Eye (tissue), 1 donor: ENCODE measurements at regions not wholly inside any gene's neighbourhood (a gene's known extent, or its start where the extent isn't known, plus 50 kb on each side); places are given as distances from the start of the nearest gene placed in this dataset.
A peak's percentile ranks its signal among the peaks of the same experiment; 100 is the strongest.

ENCODE experiments used
- DNase-seq: peaks from one replicate; pipeline ENCODE4 v3.0.0-alpha.2; 2015

- DNase-seq, result peak; percentile 40
Observed at GRCh38 chr20:6886065-6886729, 118.7 kb downstream of the BMP2 start.

- DNase-seq, result no peak
Observed at GRCh38 chr20:6887966-6888365, 120.5 kb downstream of the BMP2 start.

- no peak for DNase-seq
Observed at GRCh38 chr20:6888736-6889395, 121.4 kb downstream of the BMP2 start.

GRCh38 chr20:6892724-6893123 is 125.2 kb downstream of the BMP2 start:
- no peak for DNase-seq

- DNase-seq, result peak; percentile 30
Observed at GRCh38 chr20:6898928-6899327, 131.4 kb downstream of the BMP2 start.

- no peak for DNase-seq
Observed at GRCh38 chr20:6906871-6907270, 139.4 kb downstream of the BMP2 start.

GRCh38 chr20:6908673-6909072 is 141.2 kb downstream of the BMP2 start:
- no peak for DNase-seq

GRCh38 chr20:6909608-6910007 is 142.1 kb downstream of the BMP2 start:
- DNase-seq, result no peak

- no peak for DNase-seq
Observed at GRCh38 chr20:6914986-6915385, 147.5 kb downstream of the BMP2 start.

GRCh38 chr20:6916938-6917337 is 149.5 kb downstream of the BMP2 start:
- no peak for DNase-seq

GRCh38 chr20:6919792-6920468 is 152.4 kb downstream of the BMP2 start:
- peak; percentile 64 for DNase-seq

GRCh38 chr20:6920991-6921613 is 153.6 kb downstream of the BMP2 start:
- peak; percentile 61 for DNase-seq

GRCh38 chr20:6921717-6922386 is 154.4 kb downstream of the BMP2 start:
- peak; percentile 28 for DNase-seq

GRCh38 chr20:6924681-6925080 is 157.2 kb downstream of the BMP2 start:
- no peak for DNase-seq

- no peak for DNase-seq
Observed at GRCh38 chr20:6925744-6926278, 158.3 kb downstream of the BMP2 start.

- DNase-seq, result peak; percentile 33
Observed at GRCh38 chr20:6940048-6940447, 172.6 kb downstream of the BMP2 start.

- no peak for DNase-seq
Observed at GRCh38 chr20:6940876-6941275, 173.4 kb downstream of the BMP2 start.

- DNase-seq, result no peak
Observed at GRCh38 chr20:6941571-6941970, 174.1 kb downstream of the BMP2 start.

- DNase-seq, result no peak
Observed at GRCh38 chr20:6942266-6942665, 174.8 kb downstream of the BMP2 start.

- no peak for DNase-seq
Observed at GRCh38 chr20:6944292-6944691, 176.8 kb downstream of the BMP2 start.

- DNase-seq, result no peak
Observed at GRCh38 chr20:6953611-6954010, 186.1 kb downstream of the BMP2 start.

- DNase-seq, result no peak
Observed at GRCh38 chr20:6954219-6954618, 186.7 kb downstream of the BMP2 start.

GRCh38 chr20:6956056-6956455 is 188.6 kb downstream of the BMP2 start:
- DNase-seq, result no peak
